ENCODE measurements at regions not wholly inside any gene's neighbourhood (a gene's known extent, or its start where the extent isn't known, plus 50 kb on each side); places are given as distances from the start of the nearest gene placed in this dataset.

GRCh38 chr4:111689214-111689613, 456.0 kb upstream of the FAM241A start:
- TF ChIP-seq TAF1 (IDR thresholded peaks at IDR 0.05; ENCODE audit: low read depth): no peak
- peak; percentile 91 for TF ChIP-seq CEBPB (IDR thresholded peaks at IDR 0.05)
- no peak for TF ChIP-seq EP300 (IDR thresholded peaks at IDR 0.05; ENCODE audit: borderline replicate concordance)
- no peak for TF ChIP-seq MAX (IDR thresholded peaks at IDR 0.05)
- TF ChIP-seq CREB1 (IDR thresholded peaks at IDR 0.05; ENCODE audit: low read depth): no peak
- TF ChIP-seq ZBTB7A (IDR thresholded peaks at IDR 0.05; ENCODE audit: low read depth): no peak
- TF ChIP-seq EGR1 (IDR thresholded peaks at IDR 0.05): no peak
- no peak for TF ChIP-seq REST (IDR thresholded peaks at IDR 0.05; ENCODE audit: low read depth)

Measured in Ishikawa (cell line).